HepG2 (cell line): ENCODE measurements at regions not wholly inside any gene's neighbourhood (a gene's known extent, or its start where the extent isn't known, plus 50 kb on each side); places are given as distances from the start of the nearest gene placed in this dataset.

ENCODE experiments used
- ATAC-seq: fragments of 200-7000 bp; cut with Tn5 transposase; 3 replicates; pipeline ENCODE4 v1.9.1; 2020; ENCODE audit warnings: mild to moderate bottlenecking, moderate library complexity
- BruUV-seq: library from RNA; stranded (reverse); fragments of 400-500 nt; replicated peaks from 2 replicates; lab custom pipeline; 2021; lab: Mats Ljungman, UMichigan
- CTCF ChIA-PET: fragments of 300-600 bp; formaldehyde crosslinking; extraction: SDS; loops from one replicate; lab custom pipeline; 2021; ENCODE audit warnings: low total read pairs, inconsistent platforms, low intra/inter-chr PET ratio; lab: Yijun Ruan, JAX
- POLR2A ChIA-PET: fragments of 350-600 bp; sonication (Branson Sonifier 250); formaldehyde crosslinking; loops from one replicate; lab custom pipeline; 2020; ENCODE audit warnings: antibody characterized with exemption, inconsistent platforms; lab: Yijun Ruan, JAX
- DNase-seq: peaks from one replicate; pipeline ENCODE4 v3.0.0-alpha.2; 2015; ENCODE audit warnings: low spot score
- FAIRE-seq: peaks from 3 replicates; lab custom pipeline; 2011; peaks lifted over from hg19 to GRCh38; lab: Jason Lieb, UNC
- H2AFZ ChIP-seq: one replicate; pipeline ENCODE4 v1.6.1; 2011; ENCODE audit warnings: low read length, inconsistent platforms
- H3K27ac ChIP-seq: fragments of 300-600 bp; 3 replicates; pipeline ENCODE4 v1.8.0; 2011; ENCODE audit warnings: mixed run types, mild to moderate bottlenecking, mixed read lengths, low read length, inconsistent platforms; ENCODE audit not compliant: insufficient read depth; ENCODE audit errors: extremely low read length
- H3K27me3 ChIP-seq, 2 experiments: fragments of 200-600 bp in 1 of 2; 2 replicates in 1 of 2; 3 replicates in 1 of 2; pipeline versions ENCODE4 v1.6.0 to v1.8.0; 2011; ENCODE audit warnings: low read length in 2 of 2, mild to moderate bottlenecking in 2 of 2, moderate library complexity in 2 of 2, inconsistent platforms in 1 of 2; ENCODE audit not compliant: insufficient read depth in 2 of 2, control insufficient read depth in 1 of 2
- H3K36me3 ChIP-seq, 2 experiments: fragments of 200-600 bp in 1 of 2; replicated peaks in 1 of 2; 2 replicates in 1 of 2; 3 replicates in 1 of 2; pipeline versions ENCODE4 v1.5.1 to v1.8.0; 2011; ENCODE audit warnings: low read length in 2 of 2, inconsistent platforms in 1 of 2; ENCODE audit not compliant: insufficient read depth in 2 of 2, control insufficient read depth in 1 of 2
- H3K4me1 ChIP-seq: 2 replicates; pipeline ENCODE4 v1.5.1; 2012; ENCODE audit warnings: low read length, inconsistent platforms; ENCODE audit not compliant: insufficient read depth
- H3K4me2 ChIP-seq: 2 replicates; pipeline ENCODE4 v1.6.0; 2011; ENCODE audit warnings: low read depth, low read length, inconsistent platforms
- H3K4me3 ChIP-seq, 3 experiments: fragments of 200-600 bp in 1 of 3; sonication (generic), shearing (Covaris generic) in 1 of 3; replicated peaks in 1 of 3; 2 replicates each; pipeline ENCODE4 v1.5.1; 2011 to 2016; ENCODE audit warnings: low read length in 3 of 3, inconsistent platforms in 2 of 3, low read depth in 2 of 3, mild to moderate bottlenecking in 2 of 3, control low read depth in 1 of 3, mixed read lengths in 1 of 3; ENCODE audit not compliant: insufficient read depth in 1 of 3
- H3K79me2 ChIP-seq: one replicate; pipeline ENCODE4 v1.6.1; 2011; ENCODE audit warnings: low read length, inconsistent platforms; ENCODE audit not compliant: insufficient read depth
- H3K9ac ChIP-seq: 2 replicates; pipeline ENCODE4 v1.6.0; 2011; ENCODE audit warnings: mild to moderate bottlenecking, low read depth, low read length, inconsistent platforms; ENCODE audit not compliant: insufficient read depth
- H3K9me3 ChIP-seq: 2 replicates; pipeline ENCODE4 v1.5.1; 2012; ENCODE audit warnings: mild to moderate bottlenecking, low read length
- H4K20me1 ChIP-seq: 2 replicates; pipeline ENCODE4 v1.6.0; 2011; ENCODE audit warnings: inconsistent platforms, mild to moderate bottlenecking, low read length, moderate library complexity; ENCODE audit not compliant: insufficient read depth
- KDM3A ChIP-seq: IDR thresholded peaks from 2 replicates; pipeline ENCODE4 v1.6.1; 2018; ENCODE audit warnings: low read depth, missing compliant biosample characterization
- MTA3 ChIP-seq: sonication (generic); formaldehyde crosslinking; IDR thresholded peaks from 2 replicates; pipeline ENCODE4 v1.4.0; 2020; ENCODE audit warnings: missing genetic modification reagents
- NR2F6 ChIP-seq, 2 experiments: IDR thresholded peaks; 2 replicates each; pipeline ENCODE4 v1.6.1; 2016; ENCODE audit warnings: antibody characterized with exemption in 1 of 2, mild to moderate bottlenecking in 1 of 2
- POLR2A ChIP-seq, 2 experiments: IDR thresholded peaks; 2 replicates each; pipeline ENCODE4 v1.6.1; 2011; ENCODE audit warnings: low read depth in 2 of 2, low read length in 2 of 2, mild to moderate bottlenecking in 1 of 2, moderate library complexity in 1 of 2; ENCODE audit not compliant: insufficient read depth in 1 of 2
- ZNF10 ChIP-seq: sonication (generic); formaldehyde crosslinking; IDR thresholded peaks from 2 replicates; pipeline ENCODE4 v1.4.0; 2020; ENCODE audit warnings: mild to moderate bottlenecking, low read depth, missing genetic modification reagents, borderline replicate concordance
- WGBS: methylation state at CpG from one replicate; pipeline ENCODE4 v1.1.6; 2017; ENCODE audit warnings: low lambda C conversion rate; 5-methylcytosine and 5-hydroxymethylcytosine counted together
- in situ Hi-C: cut with HindIII; loops from 2 replicates; pipeline ENCODE4 v1.10.0; 2017; ENCODE audit warnings: low pct_unique_long_range_greater_than_20kb; ENCODE audit not compliant: extremely low pct_ligation_motif_present
- intact Hi-C: fragments of 100-400 bp; cut with micrococcal nuclease; formaldehyde crosslinking; loops from one replicate; pipeline ENCODE4 v1.10.0; 2022; ENCODE audit not compliant: unreplicated experiment
- TF ChIP-seq, protein P1 (sequence below): sonication (generic); formaldehyde crosslinking; IDR thresholded peaks from 2 replicates; pipeline ENCODE4 v1.5.0; 2020; ENCODE audit warnings: mild to moderate bottlenecking, missing genetic modification reagents, moderate library complexity
- TF ChIP-seq, protein P2 (sequence below): sonication (generic); formaldehyde crosslinking; IDR thresholded peaks from 2 replicates; pipeline ENCODE4 v1.4.0; 2020; ENCODE audit warnings: missing genetic modification reagents
- TF ChIP-seq, protein P3 (sequence below): sonication (generic); formaldehyde crosslinking; IDR thresholded peaks from 2 replicates; pipeline ENCODE4 v1.8.0; 2022; ENCODE audit warnings: mild to moderate bottlenecking, missing genetic modification reagents, moderate library complexity

DNA sequence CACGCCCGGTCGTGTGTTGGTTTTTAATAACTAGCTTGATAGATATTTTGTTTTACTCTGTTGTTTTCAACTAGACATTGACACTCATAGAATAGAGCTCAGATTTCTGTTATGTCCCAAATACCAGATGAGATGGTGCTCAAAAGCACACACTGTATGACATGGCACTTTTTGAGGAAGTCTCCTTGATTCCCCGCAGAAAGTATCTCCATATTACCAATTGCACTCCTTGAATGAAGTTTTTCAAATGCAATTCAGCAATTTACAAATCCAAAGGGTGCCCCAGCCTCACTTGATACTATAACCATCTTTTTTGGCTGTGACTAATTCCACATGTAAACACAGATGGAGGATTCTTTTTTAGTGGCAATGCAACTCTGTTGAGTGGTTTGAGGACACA, 92.0 kb upstream of the IGF1R start:
- ChIA-PET CTCF (no interaction called here), POLR2A (no interaction called here)
- no peaks in the 10 kb centered on the region for H3K79me2 ChIP-seq
- H3K9ac ChIP-seq, result no peak overlapping the region
- H3K9me3 ChIP-seq, result no peaks in the 10 kb centered on the region
- intact Hi-C loops (no loop called here), in situ Hi-C loops (no loop called here)
- ATAC-seq, result no peak
- H3K27me3 ChIP-seq, result peaks cover 2 to 67% of the 10 kb centered on the region in 2 experiments
- no peak for FAIRE-seq
- no peaks in the 10 kb centered on the region for H4K20me1 ChIP-seq
- no peak for DNase-seq
- 27% methylated on average over 4 of the region's 4 CpGs for WGBS
- no peak overlapping the region for H3K4me2 ChIP-seq
- no peak overlapping the region for H3K4me3 ChIP-seq
- no peak overlapping the region for H2AFZ ChIP-seq
- H3K4me1 ChIP-seq, result no peaks in the 10 kb centered on the region
- no peaks in the 10 kb centered on the region for H3K36me3 ChIP-seq
- no TSS peak for BruUV-seq
- TF ChIP-seq MTA3 (CRISPR knock-in tag) (no peak), NR2F6 (IDR thresholded peaks at IDR 0.05) (no peak), NR2F6 (CRISPR knock-in tag; IDR thresholded peaks at IDR 0.05) (no peak), POLR2A (IDR thresholded peaks at IDR 0.05; ENCODE audit: insufficient read depth in 1 of 2, low read depth in 2 of 2, low read length in 2 of 2) (no peak), ZNF10 (no peak), KDM3A (CRISPR knock-in tag) (no peak)
- TF ChIP-seq, protein P1, sequence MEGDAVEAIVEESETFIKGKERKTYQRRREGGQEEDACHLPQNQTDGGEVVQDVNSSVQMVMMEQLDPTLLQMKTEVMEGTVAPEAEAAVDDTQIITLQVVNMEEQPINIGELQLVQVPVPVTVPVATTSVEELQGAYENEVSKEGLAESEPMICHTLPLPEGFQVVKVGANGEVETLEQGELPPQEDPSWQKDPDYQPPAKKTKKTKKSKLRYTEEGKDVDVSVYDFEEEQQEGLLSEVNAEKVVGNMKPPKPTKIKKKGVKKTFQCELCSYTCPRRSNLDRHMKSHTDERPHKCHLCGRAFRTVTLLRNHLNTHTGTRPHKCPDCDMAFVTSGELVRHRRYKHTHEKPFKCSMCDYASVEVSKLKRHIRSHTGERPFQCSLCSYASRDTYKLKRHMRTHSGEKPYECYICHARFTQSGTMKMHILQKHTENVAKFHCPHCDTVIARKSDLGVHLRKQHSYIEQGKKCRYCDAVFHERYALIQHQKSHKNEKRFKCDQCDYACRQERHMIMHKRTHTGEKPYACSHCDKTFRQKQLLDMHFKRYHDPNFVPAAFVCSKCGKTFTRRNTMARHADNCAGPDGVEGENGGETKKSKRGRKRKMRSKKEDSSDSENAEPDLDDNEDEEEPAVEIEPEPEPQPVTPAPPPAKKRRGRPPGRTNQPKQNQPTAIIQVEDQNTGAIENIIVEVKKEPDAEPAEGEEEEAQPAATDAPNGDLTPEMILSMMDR (CRISPR knock-in tag), result no peak
- TF ChIP-seq, protein P2, sequence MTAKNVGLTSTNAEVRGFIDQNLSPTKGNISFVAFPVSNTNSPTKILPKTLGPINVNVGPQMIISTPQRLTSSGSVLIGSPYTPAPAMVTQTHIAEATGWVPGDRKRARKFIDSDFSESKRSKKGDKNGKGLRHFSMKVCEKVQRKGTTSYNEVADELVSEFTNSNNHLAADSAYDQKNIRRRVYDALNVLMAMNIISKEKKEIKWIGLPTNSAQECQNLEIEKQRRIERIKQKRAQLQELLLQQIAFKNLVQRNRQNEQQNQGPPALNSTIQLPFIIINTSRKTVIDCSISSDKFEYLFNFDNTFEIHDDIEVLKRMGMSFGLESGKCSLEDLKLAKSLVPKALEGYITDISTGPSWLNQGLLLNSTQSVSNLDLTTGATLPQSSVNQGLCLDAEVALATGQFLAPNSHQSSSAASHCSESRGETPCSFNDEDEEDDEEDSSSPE (CRISPR knock-in tag), result no peak
- TF ChIP-seq, protein P3, sequence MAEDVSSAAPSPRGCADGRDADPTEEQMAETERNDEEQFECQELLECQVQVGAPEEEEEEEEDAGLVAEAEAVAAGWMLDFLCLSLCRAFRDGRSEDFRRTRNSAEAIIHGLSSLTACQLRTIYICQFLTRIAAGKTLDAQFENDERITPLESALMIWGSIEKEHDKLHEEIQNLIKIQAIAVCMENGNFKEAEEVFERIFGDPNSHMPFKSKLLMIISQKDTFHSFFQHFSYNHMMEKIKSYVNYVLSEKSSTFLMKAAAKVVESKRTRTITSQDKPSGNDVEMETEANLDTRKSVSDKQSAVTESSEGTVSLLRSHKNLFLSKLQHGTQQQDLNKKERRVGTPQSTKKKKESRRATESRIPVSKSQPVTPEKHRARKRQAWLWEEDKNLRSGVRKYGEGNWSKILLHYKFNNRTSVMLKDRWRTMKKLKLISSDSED (CRISPR knock-in tag), result no peak
- no peak overlapping the region for H3K27ac ChIP-seq
